ELF-1 (cell line): ENCODE measurements at regions not wholly inside any gene's neighbourhood (a gene's known extent, or its start where the extent isn't known, plus 50 kb on each side); places are given as distances from the start of the nearest gene placed in this dataset.

Experiments used
- DNase-seq: peaks from one replicate; pipeline ENCODE4 v3.0.0-alpha.2; 2016; ENCODE audit warnings: low read depth, low spot score

DNA sequence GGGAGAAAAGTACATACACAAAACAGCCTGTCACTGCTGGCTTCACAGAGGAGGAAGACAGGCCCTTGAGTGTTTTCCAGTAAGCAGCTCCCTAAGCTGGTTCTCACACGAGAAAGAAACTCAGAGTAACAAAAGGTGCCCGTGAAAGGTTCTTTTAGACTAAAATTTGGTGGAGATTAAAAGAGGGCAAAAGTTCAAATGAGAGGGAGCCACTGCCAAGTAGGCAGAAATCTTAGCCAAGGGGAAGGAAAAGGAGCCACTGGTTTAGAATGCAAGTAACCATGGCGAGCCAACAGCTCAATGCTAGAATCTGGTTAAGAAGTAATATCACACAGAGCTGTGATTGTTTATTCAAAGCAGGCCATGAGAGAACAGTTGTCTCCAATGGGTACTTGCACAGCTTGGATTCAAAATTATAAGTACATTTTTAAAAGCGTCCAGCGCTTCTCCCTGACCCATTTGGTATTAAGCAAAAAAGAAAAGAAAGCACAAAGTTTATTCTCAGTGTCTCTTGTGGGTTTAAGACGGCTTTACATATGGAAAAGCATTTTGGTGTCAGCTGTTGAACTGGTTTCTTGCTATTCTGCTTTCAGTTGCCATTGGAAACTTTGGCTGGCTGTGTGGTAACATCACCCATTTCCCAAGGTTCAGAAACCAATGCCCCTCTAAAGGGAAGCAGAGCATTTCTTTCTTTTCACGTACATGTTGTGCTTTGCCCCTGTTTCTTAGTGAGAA is 648.5 kb downstream of the RNF144B start:
- DNase-seq: no peak

DNA sequence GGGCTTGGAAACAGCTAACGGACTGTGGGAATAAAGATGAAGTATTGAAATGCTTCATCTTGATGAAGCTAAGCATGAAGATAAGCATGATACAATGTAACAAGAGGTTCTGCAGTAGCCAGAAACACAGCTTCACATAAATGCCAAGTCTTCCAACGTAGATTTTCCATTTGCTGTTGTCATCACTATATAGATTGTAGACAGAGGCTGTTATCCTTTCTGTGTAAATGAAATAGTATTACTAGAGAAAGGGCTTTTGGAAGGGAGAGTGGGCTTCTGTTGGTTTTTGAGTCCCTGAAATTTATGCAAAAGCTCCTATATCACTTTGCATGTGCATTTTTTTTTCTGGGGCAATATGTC is 649.0 kb downstream of the RNF144B start:
- no peak for DNase-seq

DNA sequence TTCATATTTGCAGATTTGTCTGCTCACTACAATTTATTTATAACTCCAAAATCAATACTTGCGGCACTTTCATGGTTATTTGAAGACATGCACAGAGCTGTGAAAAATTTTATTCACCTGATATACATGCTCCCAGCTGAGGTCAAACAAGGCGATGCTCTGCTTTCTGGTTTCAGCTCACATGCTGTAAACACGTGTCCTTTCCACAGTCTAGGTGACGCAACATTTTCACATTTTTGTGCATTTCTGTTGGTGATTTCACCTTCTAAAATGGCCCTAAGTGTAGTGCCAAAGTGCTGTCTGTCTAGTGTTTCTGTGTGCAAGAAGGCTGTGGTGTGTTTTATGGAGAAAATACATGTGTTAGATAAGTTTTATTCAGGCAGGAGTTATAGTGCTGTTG is 650.5 kb downstream of the RNF144B start:
- DNase-seq: no peak

DNA sequence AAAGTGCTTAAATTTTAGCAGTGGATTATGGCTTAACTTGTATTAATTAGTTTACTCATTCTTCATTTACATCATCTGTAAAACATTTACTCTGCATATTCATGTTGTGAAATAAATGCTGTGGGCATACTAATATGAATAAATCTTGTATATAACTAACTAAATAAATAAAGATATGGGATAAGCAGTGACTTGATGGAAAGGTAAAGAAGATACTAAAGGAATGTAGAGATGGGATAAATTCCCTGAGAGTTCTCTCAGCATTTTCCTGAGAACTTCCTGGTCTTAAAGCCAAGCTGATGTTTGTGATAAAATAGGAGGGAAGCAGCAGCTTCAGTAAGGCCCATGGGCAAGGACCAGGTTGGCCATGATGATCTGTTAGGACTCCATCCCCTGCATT is 652.1 kb downstream of the RNF144B start:
- no peak for DNase-seq

DNA sequence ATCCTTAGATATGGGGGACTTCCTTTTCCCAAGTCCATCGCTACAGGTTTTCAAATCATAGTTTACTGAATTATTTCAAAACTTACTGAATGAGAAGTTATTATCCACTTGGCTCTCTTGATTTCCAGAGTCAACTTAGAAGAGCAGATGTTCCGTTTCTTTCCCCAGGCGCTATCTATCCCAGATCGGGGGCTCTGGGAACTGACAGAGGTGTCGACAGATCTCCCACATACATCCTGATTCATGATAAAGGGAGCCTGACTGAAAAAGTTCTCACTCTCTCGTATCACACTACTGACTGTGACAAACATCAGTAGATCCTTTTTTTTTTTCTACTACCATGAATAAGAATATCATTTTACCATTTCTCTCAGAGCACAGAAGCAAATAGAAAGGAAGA is 654.8 kb downstream of the RNF144B start:
- DNase-seq: no peak

DNA sequence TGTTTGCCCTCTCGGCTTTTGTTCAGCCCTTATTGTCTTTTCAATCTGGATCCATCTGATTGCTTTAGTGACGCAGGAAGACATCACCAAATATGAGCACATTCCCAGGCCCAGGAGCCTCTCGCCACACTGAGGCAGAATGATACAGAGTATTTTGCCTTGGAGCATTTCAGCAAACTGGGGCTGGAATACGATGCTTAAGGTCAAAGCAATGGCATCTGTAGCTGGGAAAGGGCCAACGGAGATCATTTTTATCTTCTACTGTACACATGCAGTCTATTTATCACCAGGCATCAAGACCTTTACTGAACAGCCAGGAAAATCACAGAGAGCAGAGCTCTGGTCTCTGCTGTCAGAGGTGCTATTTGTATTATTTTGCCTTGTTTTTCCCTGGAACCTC is 655.3 kb downstream of the RNF144B start:
- DNase-seq: no peak

DNA sequence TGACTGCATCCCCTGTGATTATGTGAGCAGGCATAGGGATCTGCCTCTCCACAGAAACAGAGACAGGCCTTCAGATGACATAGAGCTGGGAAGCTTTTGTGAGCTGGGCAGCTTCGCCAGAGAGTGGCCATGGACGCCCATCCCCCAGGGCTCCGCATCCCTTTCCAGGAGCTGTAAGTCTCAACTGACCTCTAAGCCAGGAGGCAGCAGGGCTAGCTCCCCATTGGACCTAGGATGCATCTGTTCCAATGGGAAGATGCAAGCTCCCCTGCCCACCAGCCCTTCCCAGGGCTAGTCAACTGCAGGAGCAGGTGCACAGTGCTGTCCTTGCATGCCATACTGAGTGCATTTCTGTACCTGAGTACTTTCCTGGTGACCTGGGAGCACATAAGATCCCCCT is 663.6 kb downstream of the RNF144B start:
- no peak for DNase-seq

DNA sequence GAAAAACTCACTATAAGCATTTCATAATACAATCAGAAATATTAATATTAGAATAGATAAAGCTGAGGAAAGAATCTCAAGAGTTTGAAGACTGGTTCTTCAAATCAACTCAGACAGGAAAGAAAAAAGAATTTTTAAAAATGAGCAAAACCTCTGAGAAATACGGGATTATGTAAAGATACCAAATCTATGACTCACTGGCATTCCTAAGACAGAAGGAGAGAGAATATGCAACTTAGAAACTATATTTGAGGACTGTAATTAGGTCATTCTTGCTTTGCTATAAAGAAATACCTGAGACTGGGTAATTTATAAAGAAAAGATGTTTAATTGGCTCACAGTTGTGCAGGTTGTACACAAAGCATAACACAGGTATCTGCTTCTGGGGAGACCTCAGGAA is 665.1 kb downstream of the RNF144B start:
- DNase-seq: no peak

DNA sequence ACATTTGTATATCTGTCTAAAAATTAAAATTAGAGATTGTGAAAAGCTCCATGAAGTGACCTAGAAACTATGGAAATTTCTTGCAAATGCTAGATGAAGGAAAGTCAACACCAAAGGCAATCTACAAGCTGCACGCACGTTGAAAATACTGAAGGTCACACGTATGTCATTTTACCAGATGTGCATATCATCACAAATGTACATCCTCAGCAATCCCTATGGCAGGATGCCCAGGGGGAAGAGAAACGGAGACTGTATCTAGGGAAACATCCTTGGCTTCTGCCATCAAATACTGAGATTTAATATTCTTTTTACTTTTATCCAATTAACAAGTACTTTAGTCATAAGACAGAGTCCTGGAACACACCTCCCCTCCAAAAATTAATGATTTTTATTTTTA is 672.0 kb downstream of the RNF144B start:
- DNase-seq: no peak

DNA sequence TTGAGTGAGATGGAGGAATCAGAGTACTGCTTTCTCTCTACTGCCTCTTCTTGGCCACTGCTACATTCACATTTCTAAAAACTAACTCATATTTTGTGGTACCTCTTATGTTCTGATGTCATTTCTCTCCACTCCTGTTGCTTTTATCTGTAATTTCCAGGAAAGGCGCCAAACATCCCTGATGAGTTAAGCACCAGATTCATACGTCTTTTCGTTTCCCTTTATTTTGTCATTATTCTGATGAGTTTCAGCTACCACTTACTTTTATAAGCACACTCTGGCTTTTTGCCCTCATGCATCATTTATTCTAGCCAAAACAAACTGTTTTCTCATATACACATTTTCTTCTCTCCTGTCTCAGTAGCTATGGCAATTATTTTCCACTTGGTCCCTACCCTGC is 680.0 kb downstream of the RNF144B start:
- no peak for DNase-seq

DNA sequence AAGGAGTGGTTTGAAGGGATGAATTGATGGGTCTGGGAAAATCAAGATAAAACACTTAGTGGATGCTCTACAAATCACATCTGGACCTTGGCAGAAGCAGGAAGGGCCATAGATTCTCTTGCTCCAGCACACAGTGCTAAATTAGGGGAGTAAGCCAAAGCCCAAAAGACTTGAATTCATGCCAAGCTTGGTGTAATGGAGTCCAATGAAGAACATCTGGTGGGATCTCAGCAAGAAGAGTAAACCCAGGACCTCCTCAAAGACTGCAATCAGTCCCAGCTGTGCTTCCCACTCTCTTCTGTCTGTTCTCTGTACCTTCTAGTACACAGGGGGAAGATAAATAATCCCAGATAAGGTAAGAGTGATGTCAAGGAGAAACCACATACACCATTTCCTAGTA is 683.4 kb downstream of the RNF144B start:
- no peak for DNase-seq

DNA sequence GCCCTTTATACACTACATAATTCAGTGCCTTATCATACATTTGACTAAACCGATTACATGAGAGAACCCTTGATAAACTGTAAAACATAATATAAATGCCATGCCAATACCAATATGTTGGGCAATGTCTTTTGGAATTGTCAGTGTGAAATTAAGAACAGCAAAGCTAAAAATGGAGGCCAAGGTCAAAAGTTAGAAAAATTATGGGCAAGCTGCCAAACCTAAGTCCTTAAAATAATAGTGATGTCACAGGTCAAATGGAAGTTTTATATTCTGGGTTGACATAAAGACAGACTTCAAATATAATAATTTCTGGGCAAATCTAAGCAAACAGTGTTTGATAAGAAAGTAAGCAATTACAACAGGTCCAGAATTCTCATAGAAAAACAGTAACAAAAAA is 696.7 kb downstream of the RNF144B start:
- no peak for DNase-seq

DNA sequence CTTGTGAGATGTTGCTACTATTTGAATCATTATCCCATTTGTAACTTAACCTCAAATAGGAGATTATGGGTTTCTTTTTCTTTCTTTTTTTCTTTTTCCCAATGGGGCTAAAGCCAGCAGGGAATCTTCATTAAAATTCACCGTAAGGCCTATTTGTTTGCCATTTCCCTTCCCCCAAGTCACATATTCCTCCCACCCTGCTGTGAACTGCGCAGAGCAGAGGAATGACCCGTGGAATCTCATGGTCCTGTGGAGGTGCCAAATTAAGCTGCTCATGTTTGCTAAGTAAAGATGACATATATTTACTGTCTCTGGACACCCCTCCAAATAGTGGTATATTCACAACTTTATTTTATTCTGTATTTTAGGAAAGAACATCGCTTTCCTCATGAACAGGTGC is 699.3 kb downstream of the RNF144B start:
- no peak for DNase-seq

DNA sequence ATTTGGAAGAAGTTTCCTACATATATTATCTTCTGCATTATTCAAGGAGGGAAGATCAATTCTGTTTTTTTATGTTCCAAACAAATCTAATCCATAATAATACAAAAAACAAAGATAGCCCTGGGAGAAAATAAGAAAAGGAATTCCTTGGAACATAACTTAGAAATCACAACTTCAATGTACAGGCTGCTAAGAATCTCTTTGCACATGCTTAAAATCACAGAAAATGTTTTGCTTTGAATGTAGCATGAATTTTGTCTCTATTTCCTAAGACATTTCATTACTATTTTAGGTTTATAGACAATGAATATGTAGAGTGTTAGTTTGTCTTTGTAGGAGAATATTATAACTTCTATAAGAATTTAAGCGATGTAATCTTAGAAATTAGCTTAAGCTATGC is 700.1 kb downstream of the RNF144B start:
- DNase-seq: no peak

DNA sequence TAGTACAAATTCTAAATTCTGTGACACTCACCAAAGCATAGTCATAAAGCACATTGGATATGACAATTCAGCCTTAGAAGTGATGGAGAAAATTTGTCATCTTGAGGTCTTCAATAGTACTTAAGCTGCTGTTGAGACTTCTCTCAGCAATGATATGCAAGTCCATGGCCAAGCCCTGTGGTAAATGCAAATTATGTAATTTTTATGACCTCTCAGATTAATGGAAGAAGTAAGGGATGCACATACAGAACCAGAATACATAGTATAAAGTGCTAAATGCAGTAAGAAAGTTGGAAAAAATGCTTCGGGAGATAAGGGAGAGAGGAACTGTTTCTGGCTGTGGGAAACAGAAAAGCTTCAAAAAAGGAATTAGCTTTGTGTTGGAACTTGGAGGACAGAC is 700.7 kb downstream of the RNF144B start:
- no peak for DNase-seq

DNA sequence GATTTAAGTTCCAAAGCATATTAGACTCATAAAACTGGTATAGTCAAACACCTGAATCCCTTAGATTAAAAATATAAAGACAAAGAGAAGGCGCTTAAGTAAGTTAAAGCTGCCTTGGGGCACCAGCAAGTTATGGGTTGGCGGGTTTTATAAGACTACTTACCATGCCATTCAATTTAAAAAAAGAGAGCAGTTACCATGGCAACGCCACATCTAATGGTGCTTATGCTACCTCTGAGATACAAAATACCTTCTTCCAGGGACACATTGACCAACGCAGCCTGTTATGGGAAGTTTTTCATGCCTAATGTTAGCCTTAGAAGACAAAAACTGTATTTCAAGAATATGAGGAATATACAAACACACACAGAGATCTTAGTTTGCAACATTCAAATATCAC is 713.6 kb downstream of the RNF144B start:
- no peak for DNase-seq

DNA sequence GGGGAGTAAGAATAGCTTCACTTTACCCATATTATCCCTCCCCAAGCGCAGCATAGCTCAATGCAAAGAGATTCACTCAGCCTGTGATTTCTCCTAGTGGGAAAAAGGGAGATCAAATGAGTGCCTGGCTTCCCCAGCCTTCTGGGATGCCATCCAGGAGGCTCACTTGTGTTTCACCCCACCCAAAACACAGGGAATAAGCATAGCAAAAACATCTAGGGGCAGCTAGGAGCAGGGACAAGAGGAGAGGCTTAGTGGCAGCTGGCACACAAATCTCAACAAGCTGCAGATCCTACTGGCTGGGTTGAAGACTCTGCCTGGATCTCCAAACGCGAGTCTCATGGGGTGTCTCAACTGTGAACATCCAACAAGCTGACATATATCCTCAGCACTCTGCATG is 715.8 kb downstream of the RNF144B start:
- DNase-seq: no peak

DNA sequence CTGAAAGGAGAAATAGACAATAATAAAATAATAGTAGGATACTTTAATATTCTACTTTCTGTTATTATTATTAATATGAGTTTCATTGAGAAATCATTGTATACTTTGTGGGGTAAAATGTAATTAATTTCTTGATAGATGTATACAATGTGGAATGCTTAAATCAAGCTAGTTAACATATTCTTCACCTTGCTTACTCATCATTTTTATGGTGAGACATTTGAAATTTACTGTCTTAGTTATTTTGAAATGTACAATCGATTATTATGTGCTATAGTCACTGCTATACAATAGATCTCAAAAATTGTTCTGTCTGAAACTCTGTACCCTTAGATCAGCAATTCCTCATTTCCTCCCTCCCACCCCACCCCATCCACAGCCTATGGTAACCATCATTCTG is 720.3 kb downstream of the RNF144B start:
- DNase-seq: no peak

DNA sequence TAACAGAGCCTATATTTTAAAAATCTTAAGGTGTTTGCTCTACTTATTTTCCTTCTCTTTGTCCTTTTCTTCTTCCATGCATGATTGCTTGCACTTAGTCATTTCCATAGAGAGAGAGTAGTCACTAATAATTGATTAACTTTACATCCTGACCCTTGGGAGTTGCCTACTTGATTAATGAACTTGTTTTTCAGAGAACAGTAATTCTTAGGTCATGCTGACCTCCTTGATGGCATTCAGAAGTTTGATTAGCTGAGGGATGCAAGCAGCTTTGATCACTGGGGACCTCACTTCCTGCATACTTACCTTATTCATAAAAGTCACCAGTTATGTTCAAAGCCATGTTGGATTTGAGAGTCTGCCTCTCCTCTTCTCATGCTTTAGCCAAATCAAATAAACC is 715.6 kb upstream of the ID4 start:
- no peak for DNase-seq

DNA sequence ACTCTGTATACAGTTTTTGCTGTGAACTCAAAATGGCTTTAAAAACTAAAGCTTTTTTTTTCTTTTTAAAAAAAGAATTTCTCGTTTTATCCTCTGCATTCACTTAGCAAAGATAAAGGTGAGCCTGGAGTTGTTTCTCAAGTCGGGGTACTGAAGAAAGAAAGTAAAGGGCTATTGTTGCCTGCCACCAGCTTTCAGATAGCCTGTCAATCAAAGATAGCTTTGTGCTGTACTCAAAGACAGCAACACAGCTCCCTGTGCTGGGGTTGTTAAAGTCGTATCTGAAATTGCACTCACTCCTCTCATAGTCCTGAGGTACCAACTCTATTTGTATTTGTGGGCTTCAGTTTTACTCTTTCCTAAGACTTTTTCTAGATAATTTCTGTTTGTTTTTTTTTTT is 710.1 kb upstream of the ID4 start:
- no peak for DNase-seq

DNA sequence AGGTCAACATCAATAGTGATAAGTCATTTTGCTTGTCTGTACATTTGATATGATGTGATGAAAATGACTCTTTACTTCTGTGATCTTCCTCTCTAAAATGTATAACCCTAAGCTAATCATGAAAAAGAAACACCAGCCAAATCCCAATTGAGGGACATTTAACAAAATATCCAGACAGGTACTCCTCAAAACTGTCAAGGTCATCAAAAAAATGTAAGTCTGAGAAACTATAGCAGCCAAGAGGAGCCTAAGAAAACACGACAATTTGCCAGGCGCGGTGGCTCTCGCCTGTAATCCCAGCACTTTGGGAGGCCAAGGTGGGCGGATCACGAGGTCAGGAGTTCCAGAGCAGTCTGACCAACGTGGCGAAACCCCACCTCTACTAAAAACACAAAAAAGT is 708.5 kb upstream of the ID4 start:
- no peak for DNase-seq

DNA sequence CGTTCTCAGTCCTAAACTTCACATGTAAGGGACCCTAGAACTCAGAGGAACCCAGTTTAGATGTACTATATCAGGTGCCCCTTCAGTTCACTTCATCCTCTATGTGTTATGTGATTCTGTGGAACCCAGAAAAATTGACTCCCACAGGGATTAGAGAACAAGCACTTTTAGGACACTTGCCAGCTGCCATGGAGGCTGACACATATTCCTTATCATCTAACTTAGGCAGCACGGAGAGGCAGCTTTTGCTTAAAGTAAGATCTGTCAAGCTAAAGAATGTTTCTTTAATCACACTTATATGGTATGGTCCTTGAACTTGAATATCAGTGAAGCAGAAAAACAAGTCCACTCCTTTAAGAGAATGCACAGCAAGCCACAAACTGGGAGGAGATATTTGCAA is 701.5 kb upstream of the ID4 start:
- no peak for DNase-seq

DNA sequence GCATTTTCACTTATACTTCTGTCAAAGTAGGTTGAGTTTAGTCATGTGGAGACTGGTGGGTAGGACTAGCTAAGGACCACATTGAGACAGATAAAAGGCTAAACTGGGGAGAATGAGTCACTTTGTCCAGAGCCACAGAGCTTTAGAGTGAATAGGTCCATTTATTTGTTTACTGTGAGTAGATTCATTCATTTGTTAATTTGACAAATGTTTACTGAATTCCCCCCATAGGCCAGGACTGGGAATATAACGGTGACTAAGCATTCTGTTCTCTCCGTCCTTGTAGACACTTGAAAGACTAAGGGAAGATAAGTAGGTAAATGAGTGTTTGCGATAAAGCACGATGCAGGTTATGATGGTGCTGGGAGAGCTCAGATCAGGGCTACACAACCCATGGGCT is 699.7 kb upstream of the ID4 start:
- DNase-seq: peak; percentile 5

DNA sequence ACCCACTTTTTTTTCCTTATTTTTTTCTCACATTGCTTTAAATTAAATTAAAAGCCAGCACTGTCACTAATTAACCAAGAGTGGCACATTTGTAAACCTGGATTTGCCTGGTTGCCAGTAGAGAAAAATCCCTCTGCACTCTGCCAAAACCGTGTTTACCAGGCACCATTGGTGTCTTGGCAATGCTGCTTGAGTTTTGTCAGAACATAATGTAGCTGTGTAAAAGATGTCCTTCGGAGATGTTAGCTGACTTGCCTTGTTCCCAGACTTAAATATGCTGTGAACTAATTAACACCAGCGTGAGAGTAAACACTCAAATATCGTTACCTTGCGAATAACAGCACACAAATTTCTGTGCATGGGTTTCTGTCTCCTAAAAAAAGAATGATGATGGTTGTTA is 694.9 kb upstream of the ID4 start:
- DNase-seq: no peak
